ENCODE measurements at regions not wholly inside any gene's neighbourhood (a gene's known extent, or its start where the extent isn't known, plus 50 kb on each side); places are given as distances from the start of the nearest gene placed in this dataset.

DNA sequence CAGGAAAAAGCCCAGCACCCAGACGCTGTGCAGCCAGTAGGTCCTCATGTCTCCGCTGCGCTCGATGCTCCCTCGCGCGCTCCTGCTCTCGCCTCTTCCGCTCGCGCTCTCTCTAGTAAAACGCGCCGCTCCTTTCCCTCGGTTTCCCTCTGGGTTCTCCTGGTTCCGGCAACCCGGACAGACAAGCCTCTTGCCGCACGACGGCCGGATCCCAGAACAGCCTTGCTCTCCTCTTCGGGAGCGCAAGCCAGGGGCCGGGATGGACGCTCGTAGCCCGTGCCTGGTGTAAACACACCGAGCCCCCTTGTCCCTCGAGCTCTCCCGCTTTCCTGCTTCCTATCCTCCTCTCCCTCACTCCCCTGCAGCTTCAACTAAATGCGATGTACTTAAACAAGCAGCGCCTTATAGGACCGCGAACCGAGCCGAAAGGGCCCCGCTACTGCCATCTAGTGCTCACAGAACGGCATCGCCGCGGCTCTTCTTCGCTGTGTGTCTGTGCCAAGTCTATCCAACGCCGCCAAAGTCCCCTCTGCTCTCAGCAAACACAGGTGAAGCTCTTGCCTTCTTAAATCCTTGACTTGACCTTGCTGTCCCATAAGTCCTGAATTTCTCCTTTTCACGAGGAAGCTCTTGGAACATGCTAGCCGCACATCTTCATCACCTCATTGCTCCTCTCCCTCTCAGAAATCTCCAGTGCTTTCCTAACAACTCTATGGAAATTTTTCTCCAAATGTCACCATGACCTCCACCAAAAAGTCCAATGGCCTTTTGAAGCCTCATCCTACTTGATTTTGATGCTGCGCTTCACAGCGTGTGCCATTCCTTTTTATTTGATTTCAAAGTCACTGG lies 1037.2 kb downstream of the IGSF11 start:
- intact Hi-C loops (cut with DNase I): no loop called here
- peak overlapping the region; percentile 46 to 70 (median 64) for H3K4me3 ChIP-seq (ENCODE audit: low read length in 3 of 3)
- H3K27ac ChIP-seq (ENCODE audit: low read depth in 2 of 2, low read length in 2 of 2): no peak overlapping the region
- H3K9ac ChIP-seq (ENCODE audit: low read length in 3 of 3): peak overlapping the region in 1 of 3 donors; percentile 3
- DNase-seq (peak; percentile 89 to 94 (median 91)), FAIRE-seq (no peak)
- peaks cover 0 to 9% (median 0%) of the 10 kb centered on the region in 3 donors for H3K4me1 ChIP-seq (ENCODE audit: control insufficient read depth in 2 of 3, insufficient read depth in 2 of 3, low read depth in 1 of 3, low read length in 3 of 3)
- no peaks in the 10 kb centered on the region for H3K36me3 ChIP-seq (ENCODE audit: control insufficient read depth in 2 of 3, insufficient read depth in 3 of 3, low read length in 3 of 3)
- H3K27me3 ChIP-seq (ENCODE audit: control insufficient read depth, insufficient read depth, low read length): peaks cover 7% of the 10 kb centered on the region
- no peaks in the 10 kb centered on the region for H3K9me3 ChIP-seq (ENCODE audit: control insufficient read depth in 2 of 3, insufficient read depth in 1 of 3, low read length in 3 of 3)
- peak; percentile 64 for TF ChIP-seq CTCF (IDR thresholded peaks at IDR 0.05; ENCODE audit: borderline replicate concordance, extremely low read depth, insufficient read depth)

- Histone ChIP-seq H3K9me3 (ENCODE audit: control insufficient read depth in 2 of 3, insufficient read depth in 1 of 3, low read length in 3 of 3) (no peaks in the 10 kb centered on the region), H3K4me1 (ENCODE audit: control insufficient read depth in 2 of 3, insufficient read depth in 2 of 3, low read depth in 1 of 3, low read length in 3 of 3) (peaks cover 0 to 9% (median 0%) of the 10 kb centered on the region in 3 donors), H3K36me3 (ENCODE audit: control insufficient read depth in 2 of 3, insufficient read depth in 3 of 3, low read length in 3 of 3) (no peaks in the 10 kb centered on the region), H3K27me3 (ENCODE audit: control insufficient read depth, insufficient read depth, low read length) (peaks cover 7% of the 10 kb centered on the region), H3K9ac (ENCODE audit: low read length in 3 of 3) (no peak overlapping the region), H3K4me3 (ENCODE audit: low read length in 3 of 3) (no peak overlapping the region), H3K27ac (ENCODE audit: low read depth in 2 of 2, low read length in 2 of 2) (no peak overlapping the region)
- FAIRE-seq: no peak
- TF ChIP-seq CTCF (IDR thresholded peaks at IDR 0.05; ENCODE audit: borderline replicate concordance, extremely low read depth, insufficient read depth): no peak
- intact Hi-C loops (cut with DNase I): no loop called here
- no peak for DNase-seq
These were observed 1036.6 kb downstream of the IGSF11 start for GRCh38 chr3:117998071-117998470.

DNA sequence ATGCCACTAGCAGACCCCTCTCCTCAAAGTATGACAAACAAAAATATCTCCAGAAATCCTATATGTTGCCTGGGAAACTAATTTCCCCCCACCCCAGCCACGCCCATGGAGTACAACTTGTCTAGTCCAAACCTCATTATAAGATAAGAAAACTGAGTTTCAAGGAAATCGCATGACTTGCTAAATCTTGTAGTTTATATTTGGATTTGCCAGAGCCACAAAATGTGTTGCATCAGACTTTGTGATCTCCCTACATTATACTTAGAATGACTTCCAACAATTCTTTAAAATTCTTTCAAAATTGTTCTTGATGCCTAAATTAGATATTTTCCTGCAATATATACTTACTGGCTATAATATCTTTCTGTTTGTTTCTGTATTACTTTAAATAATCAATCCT lies 1034.4 kb downstream of the IGSF11 start:
- no peak for FAIRE-seq
- H3K4me3 ChIP-seq (ENCODE audit: low read length in 3 of 3): no peak overlapping the region
- no peak for DNase-seq
- no peak for TF ChIP-seq CTCF (IDR thresholded peaks at IDR 0.05; ENCODE audit: borderline replicate concordance, extremely low read depth, insufficient read depth)
- no peaks in the 10 kb centered on the region for H3K36me3 ChIP-seq (ENCODE audit: control insufficient read depth in 2 of 3, insufficient read depth in 3 of 3, low read length in 3 of 3)
- intact Hi-C loops (cut with DNase I): no loop called here
- H3K27me3 ChIP-seq (ENCODE audit: control insufficient read depth, insufficient read depth, low read length): peaks cover 3% of the 10 kb centered on the region
- no peak overlapping the region for H3K27ac ChIP-seq (ENCODE audit: low read depth in 2 of 2, low read length in 2 of 2)
- H3K9ac ChIP-seq (ENCODE audit: low read length in 3 of 3): no peak overlapping the region
- no peaks in the 10 kb centered on the region for H3K9me3 ChIP-seq (ENCODE audit: control insufficient read depth in 2 of 3, insufficient read depth in 1 of 3, low read length in 3 of 3)
- peaks cover 0 to 9% (median 0%) of the 10 kb centered on the region in 3 donors for H3K4me1 ChIP-seq (ENCODE audit: control insufficient read depth in 2 of 3, insufficient read depth in 2 of 3, low read depth in 1 of 3, low read length in 3 of 3)

Measured in kidney (tissue), 13 donors.